ENCODE measurements at regions not wholly inside any gene's neighbourhood (a gene's known extent, or its start where the extent isn't known, plus 50 kb on each side); places are given as distances from the start of the nearest gene placed in this dataset.
"Not testable (repeated sequence)": the region's sequence is repeated elsewhere in the genome, so short reads cannot be mapped to it uniquely, and the experiment has no call there.

DNA sequence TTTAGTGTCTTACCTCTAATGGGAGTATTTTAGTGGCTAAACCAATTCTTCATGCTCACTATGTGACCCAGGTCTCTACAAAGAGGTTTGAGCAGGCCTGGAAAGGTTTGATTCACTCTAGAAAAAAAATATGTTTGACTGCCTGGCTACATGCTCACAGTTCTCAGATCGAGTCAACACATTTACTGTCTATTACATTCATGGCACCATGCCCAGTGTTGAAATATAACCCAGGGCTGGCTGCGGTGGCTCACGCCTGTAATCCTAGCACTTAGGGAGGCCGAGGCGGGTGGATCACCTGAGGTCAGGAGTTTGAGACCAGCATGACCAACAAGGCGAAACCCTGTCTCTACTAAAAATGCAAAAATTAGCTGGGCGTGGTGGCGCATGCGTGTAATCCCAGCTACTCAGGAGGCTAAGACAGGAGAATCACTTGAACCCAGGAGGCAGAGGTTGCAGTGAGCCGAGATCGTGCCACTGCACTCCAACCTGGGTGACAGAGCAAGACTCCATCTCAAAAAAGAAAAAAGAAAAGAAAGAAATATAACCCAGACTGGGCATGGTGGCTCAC is 543.8 kb downstream of the HAPSTR1 start:
- intact Hi-C loops (cut with micrococcal nuclease); H3K4me1 ChIP-seq (ENCODE audit: insufficient read depth, low read length); H3K27ac ChIP-seq (ENCODE audit: low read depth, low read length); H3K9me3 ChIP-seq (ENCODE audit: control insufficient read depth in 1 of 2, low read length in 2 of 2); H3K4me1 Mint-ChIP-seq; DNase-seq; H3K36me3 Mint-ChIP-seq; H3K4me3 Mint-ChIP-seq; CTCF ChIA-PET (ENCODE audit: partially characterized antibody); H3K4me3 ChIP-seq (ENCODE audit: low read length in 2 of 2); H3K27me3 ChIP-seq (ENCODE audit: insufficient read depth, low read length); H3K27ac Mint-ChIP-seq; H3K36me3 ChIP-seq (ENCODE audit: insufficient read depth, low read length); H3K27me3 Mint-ChIP-seq; POLR2A ChIA-PET (ENCODE audit: partially characterized antibody): not testable (repeated sequence)
- peaks cover 2 to 16% (median 6%) of the 10 kb centered on the region in 8 donors for H3K9me3 Mint-ChIP-seq

DNA sequence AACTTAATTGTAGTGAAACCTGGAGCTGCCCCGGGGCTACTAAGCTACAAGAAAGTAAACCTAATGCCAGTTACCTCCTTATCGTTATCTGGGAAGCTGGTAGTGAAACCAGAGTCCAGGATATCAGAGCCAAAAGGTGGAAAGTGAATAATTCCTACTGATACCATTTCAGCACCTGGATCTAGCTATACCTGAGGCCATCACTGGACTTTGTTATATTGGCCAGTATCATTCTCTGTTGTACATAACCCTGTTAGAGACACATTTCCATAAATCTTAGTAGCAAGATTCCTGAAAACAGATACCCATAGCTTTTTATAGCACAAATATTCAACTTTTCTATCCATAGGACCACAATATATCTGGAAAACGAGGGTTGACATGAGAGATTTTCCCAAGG is 538.0 kb downstream of the GRIN2A start:
- intact Hi-C loops (cut with micrococcal nuclease), result no loop called here
- H3K27me3 Mint-ChIP-seq, result peaks cover 0 to 3% of the 10 kb centered on the region in 2 donors
- no peak overlapping the region for H3K4me3 Mint-ChIP-seq

DNA sequence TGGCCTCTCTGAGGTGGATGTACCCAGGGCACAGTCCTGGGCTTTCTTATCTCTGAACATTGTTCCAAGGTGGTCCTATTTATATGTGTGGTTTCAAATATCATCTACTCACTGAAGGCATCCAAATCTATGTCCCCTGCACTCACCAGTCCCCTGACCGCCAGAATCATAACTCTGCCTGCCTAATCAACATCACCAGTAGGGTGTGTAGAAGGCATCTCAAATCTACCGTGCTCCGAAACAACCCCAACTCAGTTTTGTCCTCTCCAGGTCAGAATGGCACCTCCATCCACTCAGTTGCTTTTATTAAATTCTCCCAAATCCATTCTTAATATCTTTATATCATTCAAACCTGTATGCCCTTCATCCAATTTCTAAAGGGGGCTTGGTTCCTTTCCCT is 536.3 kb downstream of the GRIN2A start:
- Histone ChIP-seq H3K27me3 (ENCODE audit: insufficient read depth, low read length) (no peaks in the 10 kb centered on the region), H3K9me3 (ENCODE audit: control insufficient read depth in 1 of 2, low read length in 2 of 2) (no peaks in the 10 kb centered on the region), H3K36me3 (ENCODE audit: insufficient read depth, low read length) (no peaks in the 10 kb centered on the region), H3K4me1 (ENCODE audit: insufficient read depth, low read length) (no peaks in the 10 kb centered on the region), H3K27ac (ENCODE audit: low read depth, low read length) (no peak overlapping the region), H3K4me3 (ENCODE audit: low read length in 2 of 2) (no peak overlapping the region)
- DNase-seq, result no peak
- intact Hi-C loops (cut with micrococcal nuclease), result no loop called here
- CTCF ChIA-PET (ENCODE audit: partially characterized antibody), result no interaction called here
- Mint-ChIP-seq H3K36me3 (no peaks in the 10 kb centered on the region), H3K9me3 (peaks cover 0 to 3% (median 0%) of the 10 kb centered on the region in 8 donors), H3K27ac (no peak overlapping the region), H3K27me3 (peaks cover 0 to 3% of the 10 kb centered on the region in 2 donors), H3K4me3 (no peak overlapping the region), H3K4me1 (no peaks in the 10 kb centered on the region)
- POLR2A ChIA-PET (ENCODE audit: partially characterized antibody), result no interaction called here

More for the DNA sequence above, 538.0 kb downstream of the GRIN2A start:
- Histone ChIP-seq H3K27me3 (ENCODE audit: insufficient read depth, low read length) (no peaks in the 10 kb centered on the region), H3K9me3 (ENCODE audit: control insufficient read depth in 1 of 2, low read length in 2 of 2) (no peaks in the 10 kb centered on the region), H3K4me3 (ENCODE audit: low read length in 2 of 2) (no peak overlapping the region), H3K27ac (ENCODE audit: low read depth, low read length) (no peak overlapping the region), H3K4me1 (ENCODE audit: insufficient read depth, low read length) (no peaks in the 10 kb centered on the region), H3K36me3 (ENCODE audit: insufficient read depth, low read length) (no peaks in the 10 kb centered on the region)
- no peaks in the 10 kb centered on the region for H3K36me3 Mint-ChIP-seq
- H3K27ac Mint-ChIP-seq, result no peak overlapping the region
- no peaks in the 10 kb centered on the region for H3K4me1 Mint-ChIP-seq
- no peak for DNase-seq
- POLR2A ChIA-PET (ENCODE audit: partially characterized antibody), result no interaction called here
- CTCF ChIA-PET (ENCODE audit: partially characterized antibody), result no interaction called here
- peaks cover 0 to 9% (median 0%) of the 10 kb centered on the region in 8 donors for H3K9me3 Mint-ChIP-seq

DNA sequence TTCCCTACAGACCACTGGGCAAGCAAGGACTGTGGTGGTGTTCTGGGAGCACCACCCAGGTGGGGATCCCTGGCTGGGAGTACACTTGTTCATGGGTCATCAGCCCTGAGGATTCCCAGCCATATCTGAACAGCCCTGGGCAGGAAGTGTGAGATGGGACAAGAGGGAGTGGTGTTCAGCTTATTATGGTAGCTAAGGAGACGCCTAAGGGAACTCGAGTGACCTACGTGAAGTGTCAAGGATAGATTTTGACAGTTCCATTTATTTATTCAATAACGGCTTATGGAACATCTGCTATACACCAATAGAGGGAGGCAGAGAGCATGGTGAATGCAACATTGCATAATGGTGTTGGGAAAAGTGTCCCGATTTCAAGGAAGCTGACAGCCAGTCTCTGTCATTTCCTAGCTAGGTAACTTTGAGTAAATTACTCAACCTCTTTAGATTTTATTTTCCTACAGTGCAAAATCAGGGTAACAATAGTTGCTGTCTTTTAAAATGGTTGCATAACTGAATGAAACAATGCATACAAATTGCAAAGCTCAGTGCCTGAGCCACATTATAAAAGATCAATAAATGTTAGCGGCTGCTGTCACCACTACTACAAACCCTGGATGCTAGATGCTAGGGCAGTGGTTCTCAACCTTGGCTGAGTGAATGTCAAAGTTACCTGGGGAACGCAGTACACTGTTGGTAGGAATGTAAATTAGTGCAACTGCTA is 534.1 kb downstream of the GRIN2A start:
- H3K9me3 Mint-ChIP-seq, result peaks cover 0 to 5% (median 0%) of the 10 kb centered on the region in 8 donors
- H3K36me3 ChIP-seq (ENCODE audit: insufficient read depth, low read length), result no peaks in the 10 kb centered on the region
- H3K4me3 ChIP-seq (ENCODE audit: low read length in 2 of 2), result no peak overlapping the region
- no peak for DNase-seq
- intact Hi-C loops (cut with micrococcal nuclease), result no loop called here
- H3K36me3 Mint-ChIP-seq, result no peaks in the 10 kb centered on the region
- no peaks in the 10 kb centered on the region for H3K4me1 Mint-ChIP-seq
- no peaks in the 10 kb centered on the region for H3K4me1 ChIP-seq (ENCODE audit: insufficient read depth, low read length)
- ChIA-PET CTCF (ENCODE audit: partially characterized antibody) (no interaction called here), POLR2A (ENCODE audit: partially characterized antibody) (no interaction called here)
- no peak overlapping the region for H3K27ac ChIP-seq (ENCODE audit: low read depth, low read length)
- H3K9me3 ChIP-seq (ENCODE audit: control insufficient read depth in 1 of 2, low read length in 2 of 2), result no peaks in the 10 kb centered on the region
- no peak overlapping the region for H3K4me3 Mint-ChIP-seq
- no peak overlapping the region for H3K27ac Mint-ChIP-seq
- H3K27me3 Mint-ChIP-seq, result peaks cover 0 to 3% of the 10 kb centered on the region in 2 donors
- no peaks in the 10 kb centered on the region for H3K27me3 ChIP-seq (ENCODE audit: insufficient read depth, low read length)

DNA sequence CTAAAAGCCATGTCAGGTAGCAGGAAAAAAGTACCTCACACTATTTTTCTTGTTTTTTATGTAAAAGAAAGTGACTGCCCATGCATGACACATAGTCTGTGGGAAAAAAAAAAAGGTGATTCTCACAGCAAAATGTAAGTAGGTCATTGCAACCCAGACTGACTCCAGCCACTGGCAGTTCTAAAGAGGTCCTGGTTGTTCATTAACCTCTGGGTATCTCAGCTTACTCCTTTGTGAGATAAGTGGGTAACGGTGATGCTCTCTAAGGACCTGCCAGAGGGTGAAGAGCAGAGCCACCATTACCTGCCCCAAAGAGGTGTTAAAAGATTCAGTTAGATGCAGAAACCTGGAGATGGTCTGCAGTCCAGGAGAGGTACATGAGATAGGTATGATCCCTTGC is 531.9 kb downstream of the GRIN2A start:
- Mint-ChIP-seq H3K27me3 (peaks cover 0 to 3% of the 10 kb centered on the region in 2 donors), H3K27ac (no peak overlapping the region), H3K36me3 (no peaks in the 10 kb centered on the region), H3K4me3 (no peak overlapping the region), H3K9me3 (peaks cover 0 to 5% (median 3%) of the 10 kb centered on the region in 8 donors), H3K4me1 (no peaks in the 10 kb centered on the region)
- Histone ChIP-seq H3K4me3 (ENCODE audit: low read length in 2 of 2) (no peak overlapping the region), H3K9me3 (ENCODE audit: control insufficient read depth in 1 of 2, low read length in 2 of 2) (no peaks in the 10 kb centered on the region), H3K27ac (ENCODE audit: low read depth, low read length) (no peak overlapping the region), H3K27me3 (ENCODE audit: insufficient read depth, low read length) (no peaks in the 10 kb centered on the region), H3K36me3 (ENCODE audit: insufficient read depth, low read length) (no peaks in the 10 kb centered on the region), H3K4me1 (ENCODE audit: insufficient read depth, low read length) (no peaks in the 10 kb centered on the region)
- intact Hi-C loops (cut with micrococcal nuclease), result no loop called here
- ChIA-PET POLR2A (ENCODE audit: partially characterized antibody) (no interaction called here), CTCF (ENCODE audit: partially characterized antibody) (no interaction called here)
- DNase-seq, result no peak

DNA sequence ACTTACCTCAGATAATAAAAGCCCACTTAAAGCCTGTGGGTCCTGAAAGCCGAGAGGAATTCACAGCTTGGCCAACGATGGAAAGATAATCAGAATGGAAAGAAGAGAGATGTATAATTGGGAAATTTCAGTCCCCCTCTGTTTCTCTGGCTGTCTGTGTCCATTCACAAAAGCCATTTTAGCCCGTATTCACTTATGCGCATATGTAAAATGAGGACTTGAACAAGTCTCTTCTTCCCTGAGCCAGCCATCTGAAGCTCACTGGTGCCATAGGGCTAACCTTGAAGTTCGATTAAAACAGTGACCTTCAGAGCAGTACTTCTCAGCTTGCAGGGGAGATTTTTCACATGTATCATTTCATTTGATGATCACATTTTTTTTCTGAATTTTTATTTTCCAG is 527.2 kb downstream of the GRIN2A start:
- H3K27me3 ChIP-seq (ENCODE audit: insufficient read depth, low read length), result no peaks in the 10 kb centered on the region
- CTCF ChIA-PET (ENCODE audit: partially characterized antibody), result no interaction called here

DNA sequence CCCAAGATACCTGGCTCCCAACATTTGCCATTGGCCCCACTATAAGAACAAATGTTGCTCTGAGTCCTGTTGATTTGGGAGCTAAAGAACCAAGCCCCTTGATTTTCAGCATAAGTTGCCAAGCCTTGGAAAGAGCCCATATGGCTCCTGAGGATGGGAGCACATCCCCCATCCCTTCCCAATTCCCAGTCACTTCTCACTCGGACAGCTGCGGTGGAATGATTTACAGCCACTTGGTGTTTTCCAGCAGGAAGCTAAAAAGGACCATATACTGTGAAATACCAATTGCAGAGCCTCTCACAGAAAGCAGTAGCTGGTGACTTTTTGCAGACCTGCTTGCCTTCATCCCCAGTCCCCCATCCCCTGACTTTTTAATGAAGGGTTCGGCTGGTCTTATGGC is 524.6 kb downstream of the GRIN2A start:
- Histone ChIP-seq H3K27ac (ENCODE audit: low read depth, low read length) (no peak overlapping the region), H3K4me1 (ENCODE audit: insufficient read depth, low read length) (no peaks in the 10 kb centered on the region), H3K9me3 (ENCODE audit: control insufficient read depth in 1 of 2, low read length in 2 of 2) (no peaks in the 10 kb centered on the region), H3K4me3 (ENCODE audit: low read length in 2 of 2) (no peak overlapping the region), H3K27me3 (ENCODE audit: insufficient read depth, low read length) (no peaks in the 10 kb centered on the region), H3K36me3 (ENCODE audit: insufficient read depth, low read length) (no peaks in the 10 kb centered on the region)
- no peak overlapping the region for H3K4me3 Mint-ChIP-seq
- CTCF ChIA-PET (ENCODE audit: partially characterized antibody), result no interaction called here
- intact Hi-C loops (cut with micrococcal nuclease), result no loop called here
- DNase-seq, result no peak
- POLR2A ChIA-PET (ENCODE audit: partially characterized antibody), result no interaction called here
- no peak overlapping the region for H3K27ac Mint-ChIP-seq
- H3K27me3 Mint-ChIP-seq, result no peaks in the 10 kb centered on the region
- no peaks in the 10 kb centered on the region for H3K4me1 Mint-ChIP-seq
- H3K36me3 Mint-ChIP-seq, result no peaks in the 10 kb centered on the region
- H3K9me3 Mint-ChIP-seq, result peaks cover 0 to 10% (median 4%) of the 10 kb centered on the region in 8 donors

More for the DNA sequence above, 527.2 kb downstream of the GRIN2A start:
- no peak overlapping the region for H3K4me3 Mint-ChIP-seq
- POLR2A ChIA-PET (ENCODE audit: partially characterized antibody), result no interaction called here
- no peak overlapping the region for H3K27ac Mint-ChIP-seq
- Histone ChIP-seq H3K27ac (ENCODE audit: low read depth, low read length) (no peak overlapping the region), H3K4me1 (ENCODE audit: insufficient read depth, low read length) (no peaks in the 10 kb centered on the region), H3K9me3 (ENCODE audit: control insufficient read depth in 1 of 2, low read length in 2 of 2) (no peaks in the 10 kb centered on the region), H3K4me3 (ENCODE audit: low read length in 2 of 2) (no peak overlapping the region), H3K36me3 (ENCODE audit: insufficient read depth, low read length) (no peaks in the 10 kb centered on the region)
- DNase-seq, result no peak
- intact Hi-C loops (cut with micrococcal nuclease), result no loop called here
- H3K9me3 Mint-ChIP-seq, result peaks cover 0 to 10% (median 5%) of the 10 kb centered on the region in 8 donors
- H3K36me3 Mint-ChIP-seq, result no peaks in the 10 kb centered on the region
- H3K4me1 Mint-ChIP-seq, result no peaks in the 10 kb centered on the region
- H3K27me3 Mint-ChIP-seq, result no peaks in the 10 kb centered on the region
